HG03469 (cell line): ENCODE measurements at regions not wholly inside any gene's neighbourhood (a gene's known extent, or its start where the extent isn't known, plus 50 kb on each side); places are given as distances from the start of the nearest gene placed in this dataset.

ENCODE experiments used
- ATAC-seq: cut with Tn5 transposase; IDR thresholded peaks from one replicate; pipeline ENCODE4 v1.9.1; 2021; ENCODE audit warnings: mild to moderate bottlenecking, moderate library complexity, moderate number of reproducible peaks; ENCODE audit not compliant: unreplicated experiment

- ATAC-seq: no peak
These were observed 163.9 kb downstream of the TSEN15 start for GRCh38 chr1:184215274-184215925.

DNA sequence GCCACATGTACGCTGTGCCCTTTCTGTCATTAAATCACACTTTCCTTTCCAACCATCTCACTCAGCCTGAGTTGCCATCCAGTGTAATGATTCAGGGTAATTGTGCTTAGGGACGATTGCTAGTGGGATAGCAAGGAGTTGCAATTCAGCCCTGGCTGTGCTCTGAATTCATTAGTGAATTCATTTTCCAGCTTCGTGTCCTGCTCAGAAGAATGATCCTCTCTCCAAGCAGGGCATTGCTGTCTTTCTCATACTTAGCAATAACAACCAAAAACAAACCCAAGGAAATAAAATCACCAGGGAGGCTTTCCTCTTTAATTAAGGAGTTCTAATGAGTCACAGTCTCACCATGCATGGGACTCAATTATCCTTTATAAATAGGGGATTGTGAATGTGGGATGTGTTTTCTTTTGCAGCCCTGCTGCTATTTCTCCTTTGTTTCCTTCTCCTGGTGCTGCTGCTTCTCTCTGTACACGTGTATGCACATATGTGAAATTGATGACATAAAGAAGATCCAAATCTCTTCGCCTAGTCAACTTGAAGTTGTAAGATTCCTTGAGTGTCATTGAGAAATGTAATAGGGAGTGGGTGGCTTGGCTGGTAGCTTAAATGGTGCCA is 167.0 kb downstream of the TSEN15 start:
- ATAC-seq: no peak

DNA sequence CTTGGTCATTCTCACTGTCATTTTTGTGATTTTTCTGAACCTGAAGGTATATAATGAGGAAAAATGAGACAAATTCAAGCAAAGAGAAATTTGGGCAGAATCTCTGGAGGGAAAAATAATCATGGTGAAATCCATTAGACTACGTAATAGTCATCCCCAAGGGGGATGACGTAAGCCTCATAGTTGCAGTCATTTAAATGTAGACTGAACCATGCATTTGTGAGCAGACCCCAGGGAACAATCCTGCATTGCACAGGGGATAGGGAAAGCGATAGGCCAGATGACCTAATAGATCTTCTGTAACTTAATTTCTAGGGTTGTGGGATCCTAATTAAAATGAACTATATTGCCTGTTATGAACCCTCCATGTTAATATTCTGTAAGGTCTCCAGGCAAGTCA is 167.4 kb upstream of the C1orf21 start:
- ATAC-seq: no peak

GRCh38 chr1:184219883-184220282 is 166.9 kb upstream of the C1orf21 start:
- no peak for ATAC-seq

- no peak for ATAC-seq
These were observed 165.7 kb upstream of the C1orf21 start for GRCh38 chr1:184221087-184221486.

DNA sequence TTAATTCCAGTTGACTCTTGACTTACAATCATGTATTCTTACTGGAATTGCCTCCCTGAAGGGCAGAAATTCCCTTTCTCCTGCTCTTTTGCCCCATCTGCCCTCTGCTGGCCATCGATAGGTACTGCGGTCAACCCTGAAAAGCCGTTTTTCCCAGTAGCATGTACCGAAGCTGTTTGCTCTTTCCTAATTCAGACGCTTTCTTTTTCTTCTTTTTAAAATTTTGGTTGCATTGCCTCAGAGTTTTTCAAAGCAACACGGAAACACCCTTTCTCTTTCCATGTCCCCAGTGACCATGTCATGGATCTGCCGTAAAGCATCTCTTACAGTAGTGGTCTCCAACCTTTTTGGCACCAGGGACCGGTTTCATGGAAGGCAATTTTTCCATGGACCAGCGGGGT is 164.2 kb upstream of the C1orf21 start:
- ATAC-seq: no peak

DNA sequence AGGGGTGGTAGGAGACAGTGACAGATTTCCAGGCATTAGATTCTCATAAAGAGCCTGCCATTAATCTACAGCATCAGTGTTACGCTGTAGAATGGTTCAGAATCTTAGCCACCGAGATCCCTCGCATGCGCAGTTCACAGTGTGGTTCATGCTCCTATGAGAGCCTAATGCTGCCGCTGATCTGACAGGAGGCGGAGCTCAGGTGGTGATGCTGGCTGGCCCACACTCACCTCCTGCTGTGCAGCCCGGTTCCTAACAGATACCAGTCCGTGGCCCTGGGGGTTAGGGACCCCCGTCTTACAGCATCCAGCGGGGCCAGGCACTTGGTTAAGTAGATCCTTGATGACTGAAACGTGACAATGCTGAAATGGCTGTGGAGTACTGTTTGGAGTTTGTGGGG is 163.6 kb upstream of the C1orf21 start:
- ATAC-seq: no peak

GRCh38 chr1:184225283-184226099 is 161.3 kb upstream of the C1orf21 start:
- ATAC-seq: no peak

DNA sequence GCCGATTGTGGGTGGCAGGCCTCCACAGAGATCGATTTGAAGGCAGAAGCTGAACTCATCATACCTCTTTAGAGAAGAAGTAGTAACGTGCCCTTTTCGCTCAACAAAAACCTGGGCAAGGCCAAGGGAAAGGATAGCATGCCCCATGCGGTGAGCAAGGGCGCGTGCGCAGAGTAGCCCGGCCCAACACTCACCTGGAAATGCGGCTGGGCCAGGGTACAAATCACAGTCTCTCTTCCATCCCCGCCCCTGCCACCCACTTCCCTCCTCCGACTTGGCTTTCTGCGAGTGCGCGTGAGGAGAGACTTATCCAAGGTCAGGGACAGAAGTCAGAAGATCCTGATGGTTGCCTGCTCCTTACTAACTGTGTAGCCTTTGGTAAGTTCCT is 160.7 kb upstream of the C1orf21 start:
- ATAC-seq: no peak

DNA sequence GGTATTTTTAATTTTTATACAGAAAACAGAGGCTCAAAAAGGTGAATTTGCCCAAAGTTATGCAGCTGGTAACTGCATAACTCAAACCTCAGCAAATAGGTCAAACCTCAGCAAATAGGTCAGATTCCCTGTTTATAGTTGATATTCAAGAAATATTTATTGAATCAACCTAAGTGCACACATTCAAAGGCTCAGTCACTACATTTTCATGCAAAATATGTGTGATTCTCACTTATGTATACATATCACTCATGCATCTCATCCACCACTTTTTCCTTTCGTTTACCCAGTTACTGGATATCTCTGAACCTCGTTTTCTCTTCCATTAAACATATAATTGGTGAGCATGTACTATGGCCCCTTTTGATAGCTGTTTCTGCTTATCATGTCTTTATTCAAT is 158.3 kb upstream of the C1orf21 start:
- no peak for ATAC-seq

DNA sequence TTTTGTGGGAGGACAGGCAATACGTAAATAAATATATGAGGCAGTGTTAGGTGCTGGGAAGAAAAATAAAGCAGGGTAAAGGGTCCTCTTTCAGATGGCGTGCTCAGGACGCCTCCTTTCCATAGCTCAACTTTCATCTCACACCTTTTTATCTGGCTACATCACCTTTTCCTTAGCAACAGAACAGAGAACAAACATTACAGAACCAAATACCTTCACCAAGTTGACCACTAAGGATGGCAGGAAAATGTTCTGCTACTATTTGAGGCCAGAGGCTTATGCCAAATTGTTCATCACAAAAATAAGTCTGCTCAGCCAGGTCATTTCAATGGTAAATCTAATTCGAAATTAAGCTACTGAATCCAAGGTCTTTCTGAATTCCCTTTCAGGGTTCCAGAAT is 149.2 kb upstream of the C1orf21 start:
- no peak for ATAC-seq

DNA sequence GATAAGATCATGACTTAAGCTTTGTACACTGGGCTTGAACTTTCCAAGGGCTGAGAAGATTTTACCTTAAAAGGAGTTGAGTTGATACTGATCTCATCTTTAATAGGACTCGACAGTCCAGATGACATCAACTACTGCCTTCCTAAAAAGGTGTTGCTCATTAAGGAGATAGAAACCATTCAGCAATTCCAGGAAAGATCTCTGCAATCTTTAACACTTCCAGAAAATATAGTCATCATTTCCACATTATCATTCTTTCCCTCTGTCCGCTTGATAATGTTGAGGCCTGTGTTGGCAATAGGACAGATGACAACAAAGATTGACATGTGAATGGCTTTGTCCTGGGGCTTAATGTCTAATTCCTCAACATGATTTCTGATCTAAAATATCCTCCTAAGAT is 145.4 kb upstream of the C1orf21 start:
- no peak for ATAC-seq

GRCh38 chr1:184242507-184242943 is 144.3 kb upstream of the C1orf21 start:
- no peak for ATAC-seq

GRCh38 chr1:184244962-184245361 is 141.9 kb upstream of the C1orf21 start:
- no peak for ATAC-seq

GRCh38 chr1:184247671-184248070 is 139.2 kb upstream of the C1orf21 start:
- no peak for ATAC-seq

GRCh38 chr1:184253921-184254320 is 132.9 kb upstream of the C1orf21 start:
- no peak for ATAC-seq

DNA sequence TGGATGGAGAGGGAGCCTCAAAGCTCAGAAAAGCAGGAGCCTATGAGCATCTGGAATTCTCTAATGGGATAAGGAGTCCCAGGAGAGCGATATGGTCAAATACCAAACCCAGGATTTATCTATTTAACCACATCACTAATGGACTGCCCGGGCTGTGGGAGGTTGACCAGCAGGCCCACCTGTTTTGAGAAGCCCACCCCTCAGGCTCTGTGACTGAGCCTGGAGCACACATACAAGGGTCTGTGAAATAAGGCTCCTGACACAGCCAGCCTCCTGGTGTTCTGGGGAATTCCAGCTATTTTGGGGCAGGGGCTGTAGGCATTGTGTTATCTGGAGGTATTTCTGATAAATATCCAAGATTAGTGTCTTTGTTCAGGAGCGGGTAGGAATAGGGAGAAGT is 132.0 kb upstream of the C1orf21 start:
- no peak for ATAC-seq

GRCh38 chr1:184255560-184255959 is 131.3 kb upstream of the C1orf21 start:
- no peak for ATAC-seq

DNA sequence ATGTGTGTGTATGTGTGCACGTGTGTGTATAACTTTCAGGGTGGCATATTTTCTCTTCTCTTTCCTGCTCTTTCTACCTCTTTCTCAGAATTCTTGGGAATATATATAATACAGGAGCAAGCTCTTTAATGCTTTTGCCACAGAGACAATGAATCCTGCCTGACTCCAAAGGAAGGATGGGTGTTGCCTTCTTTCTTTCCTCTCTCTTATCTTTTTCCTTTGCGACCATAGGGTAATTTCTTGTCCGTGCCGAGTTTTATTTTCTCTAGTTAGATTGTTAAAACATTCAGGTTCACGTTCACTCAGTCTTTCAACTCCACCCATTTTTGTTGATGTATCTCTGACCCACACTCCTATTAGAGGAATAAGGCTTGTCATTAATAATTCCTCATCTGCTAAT is 129.0 kb upstream of the C1orf21 start:
- ATAC-seq: no peak

- ATAC-seq: no peak
These were observed 128.3 kb upstream of the C1orf21 start for GRCh38 chr1:184258525-184258924.

GRCh38 chr1:184260382-184260781 is 126.4 kb upstream of the C1orf21 start:
- ATAC-seq: no peak

GRCh38 chr1:184262109-184262508 is 124.7 kb upstream of the C1orf21 start:
- no peak for ATAC-seq
